Upper lobe of left lung (tissue), 6 donors: ENCODE measurements at regions not wholly inside any gene's neighbourhood (a gene's known extent, or its start where the extent isn't known, plus 50 kb on each side); places are given as distances from the start of the nearest gene placed in this dataset.

Source experiments
- ATAC-seq, 2 donors: fragments of 200-7000 bp; cut with Tn5 transposase; one replicate each; pipeline ENCODE4 v1.9.1; 2022; ENCODE audit warnings: mild to moderate bottlenecking in 2 of 2, moderate library complexity in 2 of 2; ENCODE audit not compliant: low FRiP score in 2 of 2
- DNase-seq, 2 donors: peaks; one replicate each; pipeline ENCODE4 v3.0.0-alpha.2; 2019 to 2020
- H3K27ac ChIP-seq, 4 donors: fragments of 200-600 bp; sonication (generic); one replicate each; pipeline ENCODE4 v1.5.1; 2016 to 2019
- H3K27me3 ChIP-seq, 4 donors: fragments of 200-600 bp; sonication (generic); one replicate each; pipeline ENCODE4 v1.5.1; 2017 to 2019
- H3K36me3 ChIP-seq, 4 donors: fragments of 200-600 bp; sonication (generic); one replicate each; pipeline ENCODE4 v1.5.1; 2016 to 2019
- H3K4me1 ChIP-seq, 4 donors: fragments of 200-600 bp; sonication (generic); one replicate each; pipeline ENCODE4 v1.5.1; 2018 to 2019
- H3K4me3 ChIP-seq, 4 donors: fragments of 200-600 bp; sonication (generic); one replicate each; pipeline ENCODE4 v1.5.1; 2017 to 2019; ENCODE audit warnings: mild to moderate bottlenecking in 2 of 4, moderate library complexity in 1 of 4
- H3K9me3 ChIP-seq, 4 donors: fragments of 200-600 bp; sonication (generic); one replicate each; pipeline ENCODE4 v1.5.1; 2018 to 2019
- EP300 ChIP-seq, 4 donors: sonication (generic); formaldehyde crosslinking; IDR thresholded peaks; one replicate each; pipeline ENCODE4 v1.5.1; 2017; ENCODE audit warnings: antibody characterized with exemption in 4 of 4, control low read depth in 2 of 4
- POLR2A ChIP-seq, 4 donors: fragments of 450-650 bp; IDR thresholded peaks; one replicate each; pipeline ENCODE4 v1.5.1; 2016 to 2017; ENCODE audit warnings: antibody characterized with exemption in 4 of 4, mild to moderate bottlenecking in 2 of 4
- POLR2AphosphoS5 ChIP-seq, 2 donors: sonication (generic); formaldehyde crosslinking; IDR thresholded peaks; one replicate each; pipeline ENCODE4 v1.5.1; 2017; ENCODE audit warnings: antibody characterized with exemption in 2 of 2
- WGBS, 2 donors: methylation state at CpG; one replicate each; pipeline ENCODE4 v1.1.5; 2017 to 2018; 5-methylcytosine and 5-hydroxymethylcytosine counted together
- TF ChIP-seq, protein P1 (sequence below), 6 experiments: fragments of 450-650 bp in 4 of 6; fragments of 200-600 bp in 2 of 6; sonication (generic) in 2 of 6; IDR thresholded peaks; one replicate each; pipeline ENCODE4 v1.5.1; 2016 to 2019; ENCODE audit warnings: antibody characterized with exemption in 6 of 6
- donor health status: DM: no; HTN: no; CAD: no; lungs with moderate emphysema.
- donor health status: DM: no; HTN: yes; CAD: no; lungs with severe emphysema.

DNA sequence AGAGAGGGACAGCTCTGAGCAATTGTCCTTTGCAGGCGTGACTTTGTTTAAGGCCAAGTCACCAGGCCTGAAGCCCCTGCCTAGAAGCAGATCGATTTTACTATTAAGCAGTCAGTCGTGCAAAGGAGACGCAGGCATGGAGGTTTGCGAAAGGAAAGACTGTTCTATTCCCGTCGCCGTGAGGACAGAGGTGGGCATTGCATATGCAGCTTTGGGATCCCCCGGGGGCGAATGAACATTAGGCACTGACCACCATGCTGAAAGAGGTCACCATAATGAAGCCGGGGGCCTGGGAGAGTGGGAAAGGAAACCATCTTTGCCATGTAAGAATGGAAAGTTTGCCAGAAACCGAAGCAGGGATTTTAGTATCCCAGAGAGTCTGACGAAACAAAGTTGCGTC, 231.6 kb downstream of the BCL11A start:
- no peak for ATAC-seq
- TF ChIP-seq EP300 (IDR thresholded peaks at IDR 0.05) (no peak), POLR2A (IDR thresholded peaks at IDR 0.05) (no peak), POLR2AphosphoS5 (IDR thresholded peaks at IDR 0.05) (no peak)
- TF ChIP-seq, protein P1, sequence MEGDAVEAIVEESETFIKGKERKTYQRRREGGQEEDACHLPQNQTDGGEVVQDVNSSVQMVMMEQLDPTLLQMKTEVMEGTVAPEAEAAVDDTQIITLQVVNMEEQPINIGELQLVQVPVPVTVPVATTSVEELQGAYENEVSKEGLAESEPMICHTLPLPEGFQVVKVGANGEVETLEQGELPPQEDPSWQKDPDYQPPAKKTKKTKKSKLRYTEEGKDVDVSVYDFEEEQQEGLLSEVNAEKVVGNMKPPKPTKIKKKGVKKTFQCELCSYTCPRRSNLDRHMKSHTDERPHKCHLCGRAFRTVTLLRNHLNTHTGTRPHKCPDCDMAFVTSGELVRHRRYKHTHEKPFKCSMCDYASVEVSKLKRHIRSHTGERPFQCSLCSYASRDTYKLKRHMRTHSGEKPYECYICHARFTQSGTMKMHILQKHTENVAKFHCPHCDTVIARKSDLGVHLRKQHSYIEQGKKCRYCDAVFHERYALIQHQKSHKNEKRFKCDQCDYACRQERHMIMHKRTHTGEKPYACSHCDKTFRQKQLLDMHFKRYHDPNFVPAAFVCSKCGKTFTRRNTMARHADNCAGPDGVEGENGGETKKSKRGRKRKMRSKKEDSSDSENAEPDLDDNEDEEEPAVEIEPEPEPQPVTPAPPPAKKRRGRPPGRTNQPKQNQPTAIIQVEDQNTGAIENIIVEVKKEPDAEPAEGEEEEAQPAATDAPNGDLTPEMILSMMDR (IDR thresholded peaks at IDR 0.05): no peak
- H3K4me3 ChIP-seq: no peak overlapping the region
- H3K27ac ChIP-seq: no peak overlapping the region
- no peak for DNase-seq
- WGBS, 2 donors: 89 to 93% methylated on average over 14 of the region's 14 CpGs
- H3K27me3 ChIP-seq: no peaks in the 10 kb centered on the region
- peaks cover 0 to 4% (median 0%) of the 10 kb centered on the region in 4 donors for H3K4me1 ChIP-seq
- no peaks in the 10 kb centered on the region for H3K9me3 ChIP-seq
- no peaks in the 10 kb centered on the region for H3K36me3 ChIP-seq

DNA sequence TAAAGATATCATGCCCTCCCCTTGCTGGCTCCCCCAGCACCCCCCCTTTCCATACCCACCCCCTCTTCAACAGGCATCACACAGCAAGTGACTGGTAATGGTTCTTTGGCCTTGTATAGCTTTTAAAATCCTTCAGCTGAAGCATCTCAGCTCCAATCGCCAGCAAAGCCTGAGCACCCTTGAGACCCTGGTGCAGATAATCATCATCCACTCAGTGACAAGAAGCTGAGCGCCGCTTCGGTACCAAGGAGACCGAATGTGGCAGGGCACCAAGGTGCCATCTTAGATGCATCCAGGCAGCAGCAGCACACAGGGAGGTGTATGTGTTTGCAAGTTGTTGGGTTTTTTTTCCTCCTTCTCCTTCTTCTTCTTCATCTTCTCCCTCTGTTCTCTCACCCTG, 232.7 kb downstream of the BCL11A start:
- Histone ChIP-seq H3K4me1 (peaks cover 0 to 4% (median 0%) of the 10 kb centered on the region in 4 donors), H3K9me3 (no peaks in the 10 kb centered on the region), H3K4me3 (no peak overlapping the region), H3K27me3 (no peaks in the 10 kb centered on the region), H3K36me3 (no peaks in the 10 kb centered on the region), H3K27ac (no peak overlapping the region)
- TF ChIP-seq, protein P1 (IDR thresholded peaks at IDR 0.05): no peak
- no peak for TF ChIP-seq POLR2A (IDR thresholded peaks at IDR 0.05)
- TF ChIP-seq POLR2AphosphoS5 (IDR thresholded peaks at IDR 0.05): no peak
- TF ChIP-seq EP300 (IDR thresholded peaks at IDR 0.05): no peak
- no peak for DNase-seq
- ATAC-seq: no peak
- WGBS, 2 donors: 82 to 91% methylated on average over 4 to 5 of the region's 5 CpGs

DNA sequence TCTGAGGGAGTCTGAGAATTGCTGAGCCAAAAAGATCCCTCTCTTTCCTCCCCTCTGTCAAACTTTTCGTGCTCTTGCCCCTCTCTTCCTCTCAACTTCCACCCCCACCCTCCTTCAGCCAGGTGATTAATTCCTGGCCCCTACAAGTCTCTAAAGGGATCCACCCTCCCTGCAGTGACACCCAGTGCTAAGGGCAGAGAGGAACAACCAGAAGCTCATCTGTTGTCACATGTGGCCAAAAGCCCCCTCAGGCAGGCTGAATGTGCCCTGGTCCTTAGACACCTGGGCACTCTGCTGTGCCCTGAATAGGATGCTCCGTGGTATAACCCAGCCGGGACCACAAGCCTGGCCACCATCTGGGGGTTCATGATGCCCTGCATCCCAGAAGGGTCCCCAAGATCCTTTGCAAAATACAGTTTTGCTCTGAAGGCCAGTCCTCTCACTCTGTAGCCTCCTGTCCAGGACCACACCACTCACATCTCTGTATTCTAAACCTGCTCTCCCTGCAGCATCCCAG, 234.4 kb downstream of the BCL11A start:
- H3K4me1 ChIP-seq: peaks cover 0 to 4% (median 0%) of the 10 kb centered on the region in 4 donors
- no peaks in the 10 kb centered on the region for H3K9me3 ChIP-seq
- WGBS, 2 donors: 74 to 89% methylated on average over 3 of the region's 3 CpGs
- no peak overlapping the region for H3K27ac ChIP-seq
- TF ChIP-seq, protein P1 (IDR thresholded peaks at IDR 0.05): no peak
- no peak for TF ChIP-seq POLR2A (IDR thresholded peaks at IDR 0.05)
- no peak for TF ChIP-seq POLR2AphosphoS5 (IDR thresholded peaks at IDR 0.05)
- no peak for TF ChIP-seq EP300 (IDR thresholded peaks at IDR 0.05)
- ATAC-seq: no peak
- no peaks in the 10 kb centered on the region for H3K27me3 ChIP-seq
- DNase-seq: no peak
- no peak overlapping the region for H3K4me3 ChIP-seq
- no peaks in the 10 kb centered on the region for H3K36me3 ChIP-seq

DNA sequence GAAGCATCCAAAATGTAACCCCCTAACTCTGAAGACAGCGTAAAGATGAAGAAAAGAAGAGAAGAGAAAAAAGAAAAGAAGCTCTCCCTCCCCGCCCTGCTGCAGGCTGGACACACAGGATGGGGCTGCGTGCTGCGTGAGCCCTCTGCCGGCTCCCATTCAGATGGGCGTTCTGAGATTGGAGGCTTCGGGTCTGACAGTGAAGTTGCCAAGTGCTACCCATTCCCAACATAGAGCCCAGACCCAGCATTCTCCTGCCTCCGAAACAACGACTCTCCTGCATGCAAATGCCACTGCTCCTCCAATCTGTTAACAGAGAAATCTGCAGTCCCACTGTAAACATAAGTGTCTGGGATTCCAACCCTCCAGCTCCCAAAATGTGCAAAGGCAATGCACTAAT, 234.9 kb downstream of the BCL11A start:
- Histone ChIP-seq H3K36me3 (no peaks in the 10 kb centered on the region), H3K4me3 (no peak overlapping the region), H3K27me3 (no peaks in the 10 kb centered on the region), H3K9me3 (no peaks in the 10 kb centered on the region), H3K27ac (no peak overlapping the region), H3K4me1 (peaks cover 0 to 4% (median 0%) of the 10 kb centered on the region in 4 donors)
- 46 to 64% methylated on average over 9 of the region's 9 CpGs for WGBS, 2 donors
- peak in 1 of 2 donors; percentile 43 for DNase-seq
- TF ChIP-seq POLR2A (IDR thresholded peaks at IDR 0.05) (no peak), POLR2AphosphoS5 (IDR thresholded peaks at IDR 0.05) (no peak)
- TF ChIP-seq, protein P1 (IDR thresholded peaks at IDR 0.05): no peak
- ATAC-seq: no peak

DNA sequence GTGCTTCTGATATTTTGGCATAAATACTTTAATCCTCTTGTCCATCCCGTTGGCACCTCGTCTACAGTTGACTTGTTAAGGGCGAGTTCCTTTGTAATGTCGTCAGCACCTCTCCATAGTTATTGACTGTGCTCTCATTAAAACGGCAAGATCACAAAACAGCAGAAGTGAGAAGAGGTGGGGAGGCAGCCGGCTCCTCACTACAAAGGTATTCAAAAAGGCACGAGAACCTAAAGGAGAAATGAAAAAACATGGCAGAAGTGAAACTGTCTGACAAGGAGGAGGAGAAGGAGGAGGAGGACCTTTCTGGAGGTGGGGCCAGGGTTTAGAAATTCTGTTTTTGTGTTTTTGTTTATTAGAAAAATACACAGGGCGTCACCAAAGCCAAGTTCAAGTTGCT, 235.6 kb downstream of the BCL11A start:
- peak in 1 of 2 donors; percentile 30 for ATAC-seq
- TF ChIP-seq POLR2AphosphoS5 (IDR thresholded peaks at IDR 0.05) (no peak), EP300 (IDR thresholded peaks at IDR 0.05) (no peak), POLR2A (IDR thresholded peaks at IDR 0.05) (no peak)
- TF ChIP-seq, protein P1 (IDR thresholded peaks at IDR 0.05): no peak
- DNase-seq: no peak
- no peaks in the 10 kb centered on the region for H3K36me3 ChIP-seq
- H3K4me1 ChIP-seq: peaks cover 0 to 4% (median 0%) of the 10 kb centered on the region in 4 donors
- H3K27ac ChIP-seq: no peak overlapping the region
- no peaks in the 10 kb centered on the region for H3K27me3 ChIP-seq
- 42% methylated on average over 8 of the region's 8 CpGs for WGBS, 2 donors
- H3K4me3 ChIP-seq: peak overlapping the region in 1 of 4 donors; percentile 2
- no peaks in the 10 kb centered on the region for H3K9me3 ChIP-seq
